HS-5 (cell line): ENCODE measurements at regions not wholly inside any gene's neighbourhood (a gene's known extent, or its start where the extent isn't known, plus 50 kb on each side); places are given as distances from the start of the nearest gene placed in this dataset.
"Not testable (repeated sequence)": the region's sequence is repeated elsewhere in the genome, so short reads cannot be mapped to it uniquely, and the experiment has no call there.

Experiments
- DNase-seq: peaks from one replicate; pipeline ENCODE4 v3.0.0-alpha.2; 2012; ENCODE audit warnings: low read depth

GRCh38 chr12:89856431-89856830 is 147.8 kb upstream of the ATP2B1 start:
- DNase-seq = peak; percentile 37

GRCh38 chr12:89848732-89849131 is 140.1 kb upstream of the ATP2B1 start:
- DNase-seq = no peak

GRCh38 chr12:89846473-89847055 is 137.9 kb upstream of the ATP2B1 start:
- no peak for DNase-seq

GRCh38 chr12:89845767-89846166 is 137.1 kb upstream of the ATP2B1 start:
- DNase-seq = no peak

GRCh38 chr12:89845366-89845765 is 136.7 kb upstream of the ATP2B1 start:
- DNase-seq = no peak

GRCh38 chr12:89844539-89844938 is 135.9 kb upstream of the ATP2B1 start:
- DNase-seq = no peak

- DNase-seq = no peak
These were observed 131.7 kb upstream of the ATP2B1 start for GRCh38 chr12:89840162-89840922.

GRCh38 chr12:89839444-89839843 is 130.8 kb upstream of the ATP2B1 start:
- no peak for DNase-seq

- no peak for DNase-seq
These were observed 130.2 kb upstream of the ATP2B1 start for GRCh38 chr12:89838833-89839232.

- no peak for DNase-seq
These were observed 127.4 kb upstream of the ATP2B1 start for GRCh38 chr12:89836026-89836425.

- no peak for DNase-seq
These were observed 126.0 kb upstream of the ATP2B1 start for GRCh38 chr12:89834676-89835075.

- no peak for DNase-seq
These were observed 125.0 kb upstream of the ATP2B1 start for GRCh38 chr12:89833337-89834252.

GRCh38 chr12:89832336-89832735 is 123.7 kb upstream of the ATP2B1 start:
- DNase-seq = no peak

- no peak for DNase-seq
These were observed 122.9 kb upstream of the ATP2B1 start for GRCh38 chr12:89831310-89832095.

GRCh38 chr12:89829434-89829975 is 120.9 kb upstream of the ATP2B1 start:
- no peak for DNase-seq

GRCh38 chr12:89828575-89828974 is 119.9 kb upstream of the ATP2B1 start:
- no peak for DNase-seq

GRCh38 chr12:89827592-89827991 is 119.0 kb upstream of the ATP2B1 start:
- no peak for DNase-seq

- no peak for DNase-seq
These were observed 117.8 kb upstream of the ATP2B1 start for GRCh38 chr12:89826468-89826867.

- no peak for DNase-seq
These were observed 117.2 kb upstream of the ATP2B1 start for GRCh38 chr12:89825591-89826449.

GRCh38 chr12:89824822-89825221 is 116.2 kb upstream of the ATP2B1 start:
- no peak for DNase-seq

- not testable (repeated sequence) for DNase-seq
These were observed 114.4 kb upstream of the ATP2B1 start for GRCh38 chr12:89822992-89823391.
